ENCODE measurements at regions not wholly inside any gene's neighbourhood (a gene's known extent, or its start where the extent isn't known, plus 50 kb on each side); places are given as distances from the start of the nearest gene placed in this dataset.

GRCh38 chr13:47503475-47503874, 497.6 kb downstream of the SUCLA2 start:
- TF ChIP-seq POLR2AphosphoS5 (IDR thresholded peaks at IDR 0.05) (no peak), POLR2A (IDR thresholded peaks at IDR 0.05) (no peak)
- TF ChIP-seq, protein P1, sequence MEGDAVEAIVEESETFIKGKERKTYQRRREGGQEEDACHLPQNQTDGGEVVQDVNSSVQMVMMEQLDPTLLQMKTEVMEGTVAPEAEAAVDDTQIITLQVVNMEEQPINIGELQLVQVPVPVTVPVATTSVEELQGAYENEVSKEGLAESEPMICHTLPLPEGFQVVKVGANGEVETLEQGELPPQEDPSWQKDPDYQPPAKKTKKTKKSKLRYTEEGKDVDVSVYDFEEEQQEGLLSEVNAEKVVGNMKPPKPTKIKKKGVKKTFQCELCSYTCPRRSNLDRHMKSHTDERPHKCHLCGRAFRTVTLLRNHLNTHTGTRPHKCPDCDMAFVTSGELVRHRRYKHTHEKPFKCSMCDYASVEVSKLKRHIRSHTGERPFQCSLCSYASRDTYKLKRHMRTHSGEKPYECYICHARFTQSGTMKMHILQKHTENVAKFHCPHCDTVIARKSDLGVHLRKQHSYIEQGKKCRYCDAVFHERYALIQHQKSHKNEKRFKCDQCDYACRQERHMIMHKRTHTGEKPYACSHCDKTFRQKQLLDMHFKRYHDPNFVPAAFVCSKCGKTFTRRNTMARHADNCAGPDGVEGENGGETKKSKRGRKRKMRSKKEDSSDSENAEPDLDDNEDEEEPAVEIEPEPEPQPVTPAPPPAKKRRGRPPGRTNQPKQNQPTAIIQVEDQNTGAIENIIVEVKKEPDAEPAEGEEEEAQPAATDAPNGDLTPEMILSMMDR (IDR thresholded peaks at IDR 0.05), result no peak
- Histone ChIP-seq H3K36me3 (no peaks in the 10 kb centered on the region), H3K4me3 (no peak overlapping the region), H3K9me3 (no peaks in the 10 kb centered on the region), H3K27ac (no peak overlapping the region), H3K4me1 (no peaks in the 10 kb centered on the region), H3K27me3 (no peaks in the 10 kb centered on the region)
- intact Hi-C loops (cut with DNase I; ENCODE audit: low total_unique reads), result no loop called here
- DNase-seq (ENCODE audit: low spot score in 2 of 2), result no peak

- Histone ChIP-seq H3K4me1 (no peaks in the 10 kb centered on the region), H3K27ac (no peak overlapping the region), H3K27me3 (no peaks in the 10 kb centered on the region), H3K4me3 (no peak overlapping the region), H3K9me3 (no peaks in the 10 kb centered on the region), H3K36me3 (no peaks in the 10 kb centered on the region)
- no peak for DNase-seq (ENCODE audit: low spot score in 2 of 2)
- intact Hi-C loops (cut with DNase I; ENCODE audit: low total_unique reads), result no loop called here
- no peak for TF ChIP-seq POLR2A (IDR thresholded peaks at IDR 0.05)
- TF ChIP-seq, protein P1 (IDR thresholded peaks at IDR 0.05), result no peak
- TF ChIP-seq POLR2AphosphoS5 (IDR thresholded peaks at IDR 0.05), result no peak
Measured at GRCh38 chr13:47502166-47502565, 498.9 kb downstream of the SUCLA2 start.

- Histone ChIP-seq H3K36me3 (no peaks in the 10 kb centered on the region), H3K9me3 (no peaks in the 10 kb centered on the region), H3K4me3 (no peak overlapping the region), H3K27ac (no peak overlapping the region), H3K4me1 (no peaks in the 10 kb centered on the region), H3K27me3 (no peaks in the 10 kb centered on the region)
- TF ChIP-seq, protein P1 (IDR thresholded peaks at IDR 0.05), result no peak
- TF ChIP-seq POLR2AphosphoS5 (IDR thresholded peaks at IDR 0.05), result no peak
- TF ChIP-seq POLR2A (IDR thresholded peaks at IDR 0.05), result no peak
- intact Hi-C loops (cut with DNase I; ENCODE audit: low total_unique reads), result no loop called here
- no peak for DNase-seq (ENCODE audit: low spot score in 2 of 2)
Measured at GRCh38 chr13:47499358-47500150, 501.5 kb downstream of the SUCLA2 start.

- Histone ChIP-seq H3K27ac (no peak overlapping the region), H3K4me1 (no peaks in the 10 kb centered on the region), H3K9me3 (no peaks in the 10 kb centered on the region), H3K36me3 (no peaks in the 10 kb centered on the region), H3K27me3 (no peaks in the 10 kb centered on the region), H3K4me3 (no peak overlapping the region)
- intact Hi-C loops (cut with DNase I; ENCODE audit: low total_unique reads), result no loop called here
- no peak for DNase-seq (ENCODE audit: low spot score in 2 of 2)
- TF ChIP-seq, protein P1 (IDR thresholded peaks at IDR 0.05), result no peak
- TF ChIP-seq POLR2A (IDR thresholded peaks at IDR 0.05), result no peak
- TF ChIP-seq POLR2AphosphoS5 (IDR thresholded peaks at IDR 0.05), result no peak
Measured at GRCh38 chr13:47484548-47484947, 516.5 kb downstream of the SUCLA2 start.

DNA sequence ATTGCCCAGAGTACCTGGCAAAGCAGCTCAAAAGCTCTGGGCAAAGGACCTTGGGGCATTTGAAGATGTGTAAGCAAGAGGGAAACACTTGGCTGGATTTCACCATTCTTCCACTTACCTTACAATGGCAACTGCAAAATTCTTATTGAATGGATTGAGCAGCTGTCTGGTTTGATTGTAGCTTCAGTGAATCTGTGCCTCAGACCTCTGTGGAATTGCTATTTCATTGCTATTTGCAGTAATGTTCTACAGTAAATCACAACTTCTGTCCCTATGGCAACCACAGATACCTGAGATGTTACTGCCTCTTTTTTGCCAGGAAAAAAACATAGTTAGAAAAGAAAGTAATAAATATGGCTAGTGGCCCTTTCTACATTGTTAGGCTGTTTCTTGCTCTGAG, 519.5 kb downstream of the SUCLA2 start:
- Histone ChIP-seq H3K4me1 (no peaks in the 10 kb centered on the region), H3K27me3 (no peaks in the 10 kb centered on the region), H3K9me3 (no peaks in the 10 kb centered on the region), H3K4me3 (no peak overlapping the region), H3K36me3 (no peaks in the 10 kb centered on the region), H3K27ac (no peak overlapping the region)
- intact Hi-C loops (cut with DNase I; ENCODE audit: low total_unique reads), result no loop called here
- no peak for DNase-seq (ENCODE audit: low spot score in 2 of 2)
- TF ChIP-seq, protein P1 (IDR thresholded peaks at IDR 0.05), result no peak
- TF ChIP-seq POLR2AphosphoS5 (IDR thresholded peaks at IDR 0.05), result no peak
- no peak for TF ChIP-seq POLR2A (IDR thresholded peaks at IDR 0.05)
